Kasumi-1 (cell line): ENCODE measurements at regions not wholly inside any gene's neighbourhood (a gene's known extent, or its start where the extent isn't known, plus 50 kb on each side); places are given as distances from the start of the nearest gene placed in this dataset.

Experiments
- DNase-seq, 2 experiments: peaks; one replicate each; lab custom pipeline; 2025; lab: John Stamatoyannopoulos, UW

DNA sequence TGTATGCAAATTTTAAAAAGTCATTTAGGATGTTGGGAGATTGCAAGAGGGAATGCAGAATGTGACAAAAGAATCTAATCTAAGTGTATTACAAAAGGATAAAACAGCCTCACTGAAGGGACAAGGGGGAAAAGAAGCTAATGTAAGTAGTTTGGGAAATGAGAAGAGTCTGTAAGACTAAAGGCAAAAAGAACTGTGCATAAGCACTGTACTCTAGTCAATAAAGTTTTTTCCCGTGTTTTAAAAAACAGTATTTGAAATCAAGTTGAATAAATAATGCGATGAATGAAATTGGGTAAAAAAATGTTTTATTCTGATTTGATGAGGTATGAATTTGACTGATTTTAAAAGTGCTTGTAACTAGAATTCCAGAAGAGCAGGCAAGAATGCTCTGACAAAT is 149.8 kb downstream of the VEGFA start:
- DNase-seq = no peak

DNA sequence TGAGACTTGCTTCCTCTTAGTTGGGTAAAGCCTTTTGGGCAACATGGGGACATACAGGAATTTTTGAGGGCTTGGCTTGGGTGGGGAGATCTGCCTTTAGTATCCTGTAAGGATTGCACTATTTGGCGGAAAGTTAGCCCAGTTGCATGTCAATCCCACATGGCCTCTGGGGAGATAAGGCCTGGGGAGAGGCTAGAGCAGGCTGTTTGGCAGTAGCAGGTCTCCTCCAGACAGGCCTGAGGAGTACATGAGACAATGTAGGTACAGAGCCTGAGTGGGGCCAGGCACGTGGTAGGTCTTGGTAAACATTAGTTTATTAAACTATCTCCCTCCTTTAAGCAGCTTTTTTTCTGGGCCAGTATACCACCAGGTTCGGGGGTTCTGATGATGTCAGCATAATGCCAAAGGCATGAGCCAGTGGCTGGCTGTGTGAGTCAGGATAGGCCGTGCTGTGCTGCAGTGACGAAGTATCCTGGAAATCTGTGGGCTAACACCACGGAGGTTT is 147.9 kb downstream of the VEGFA start:
- no peak for DNase-seq

DNA sequence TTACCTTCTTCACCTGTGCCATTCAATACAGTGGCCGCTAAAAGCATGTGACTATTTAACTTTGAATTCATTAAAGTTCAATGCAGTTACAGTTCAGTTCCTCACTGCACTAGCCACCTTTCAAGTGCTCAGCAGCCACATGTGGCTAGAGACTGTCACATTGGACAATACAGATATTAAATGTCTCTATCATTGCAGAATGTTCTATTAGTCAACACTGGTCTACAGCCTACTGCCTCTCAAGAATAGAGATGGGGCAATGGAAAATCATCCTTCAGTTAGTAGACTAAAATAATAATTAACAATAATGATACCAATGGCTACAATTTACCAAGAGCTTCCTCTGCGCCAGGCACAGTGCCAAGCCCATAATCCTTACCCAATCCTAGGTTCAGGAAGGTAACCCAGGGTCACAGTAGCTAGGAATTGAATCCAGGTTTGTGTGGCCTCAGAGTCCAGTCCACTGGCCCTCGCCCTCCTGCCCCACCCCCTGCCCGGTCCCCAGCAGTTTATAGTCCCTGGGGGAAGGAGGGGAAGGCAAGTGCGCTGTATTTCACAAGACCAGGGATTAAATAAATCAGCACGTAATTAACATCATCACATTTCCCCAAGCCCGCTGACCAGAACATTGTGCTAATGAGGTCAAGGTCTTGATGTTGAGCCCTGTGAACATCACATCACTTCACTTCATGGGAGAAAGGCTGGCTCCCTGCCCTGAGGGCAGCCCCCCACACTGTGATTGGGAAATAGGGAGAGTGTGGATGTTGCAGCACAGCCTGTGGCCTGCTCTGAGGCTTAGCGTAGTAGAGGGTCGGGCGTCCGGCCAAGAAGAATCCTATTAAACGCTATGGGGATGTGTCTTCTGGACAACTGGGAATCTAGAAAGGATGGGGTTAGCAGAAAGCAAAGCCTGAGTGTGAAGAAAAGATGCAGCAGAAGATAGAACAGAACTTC is 147.2 kb downstream of the VEGFA start:
- DNase-seq = no peak

DNA sequence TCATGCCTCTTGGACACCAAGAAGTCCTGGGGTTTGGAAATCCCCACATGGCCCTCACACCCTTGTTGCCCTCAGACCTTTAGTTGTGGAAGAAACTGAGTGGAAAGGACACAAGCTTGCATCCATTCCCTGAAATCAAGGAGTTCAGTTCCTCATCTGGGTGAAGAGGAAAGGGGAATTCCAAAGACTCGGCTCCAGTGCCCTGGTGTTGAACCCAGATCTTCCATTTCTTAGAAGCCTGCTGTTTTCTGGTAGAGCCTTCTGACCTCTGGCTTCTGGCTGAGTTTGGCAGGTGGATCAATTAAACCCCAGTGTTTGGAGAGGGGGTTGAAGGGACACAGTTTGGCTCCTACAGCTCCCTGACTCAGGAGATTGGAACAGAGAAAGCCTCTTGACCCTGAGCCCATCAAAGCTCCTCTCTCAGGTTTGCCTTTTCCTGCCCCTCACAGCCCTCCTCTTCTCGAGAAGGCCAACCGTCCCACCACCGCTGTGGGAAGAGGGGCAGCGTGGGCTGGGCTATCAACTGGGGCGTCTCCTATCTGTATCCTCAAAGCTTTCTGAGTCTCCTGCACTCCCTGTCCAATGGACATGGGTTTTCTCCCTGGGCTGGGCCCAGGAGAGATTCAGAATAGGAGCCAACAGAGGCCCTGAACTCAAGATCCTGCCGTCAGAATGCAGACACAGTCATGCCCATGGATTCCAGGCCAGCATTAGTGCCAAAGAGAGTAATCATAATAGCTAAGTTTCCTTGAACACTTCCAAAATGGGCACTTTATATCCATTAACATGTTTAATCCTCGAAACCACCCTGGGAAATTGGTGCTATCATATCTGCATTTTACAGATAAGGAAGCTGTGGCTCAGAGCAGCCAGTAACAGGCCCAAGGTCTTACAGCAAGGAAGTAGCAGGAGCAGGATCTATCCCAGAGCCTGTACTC is 146.2 kb downstream of the VEGFA start:
- DNase-seq = no peak

DNA sequence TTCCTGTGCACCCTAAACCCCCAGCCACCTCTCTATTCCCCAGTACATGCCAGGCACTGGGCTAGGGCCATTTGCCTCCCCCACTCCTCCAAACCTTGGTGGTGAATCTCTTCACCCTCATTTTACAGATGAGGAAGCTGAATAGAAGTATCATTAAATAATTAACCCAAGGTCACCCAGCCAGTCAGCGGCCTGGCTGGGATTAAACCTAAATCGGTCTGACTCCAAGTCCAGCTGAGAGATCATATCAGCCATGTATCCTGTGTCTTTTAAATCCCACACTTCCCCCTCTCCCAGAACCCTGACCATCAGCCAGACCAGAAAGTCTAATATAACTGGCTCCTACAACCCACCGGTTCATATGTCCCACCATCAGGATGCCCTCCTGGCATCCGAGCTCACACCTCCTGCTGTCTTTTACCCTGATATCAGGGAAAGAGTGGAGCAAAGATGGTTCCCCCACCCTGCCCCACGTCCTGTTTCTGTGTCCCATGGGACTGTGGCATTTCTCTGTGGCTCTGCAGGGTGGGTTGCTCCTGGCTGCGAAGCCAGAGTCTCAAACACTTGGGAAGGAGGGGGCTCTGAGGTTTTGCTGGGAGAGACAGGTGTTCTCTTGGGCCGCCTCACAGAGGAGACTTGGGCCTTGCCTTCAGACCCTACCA is 145.3 kb downstream of the VEGFA start:
- no peak for DNase-seq

DNA sequence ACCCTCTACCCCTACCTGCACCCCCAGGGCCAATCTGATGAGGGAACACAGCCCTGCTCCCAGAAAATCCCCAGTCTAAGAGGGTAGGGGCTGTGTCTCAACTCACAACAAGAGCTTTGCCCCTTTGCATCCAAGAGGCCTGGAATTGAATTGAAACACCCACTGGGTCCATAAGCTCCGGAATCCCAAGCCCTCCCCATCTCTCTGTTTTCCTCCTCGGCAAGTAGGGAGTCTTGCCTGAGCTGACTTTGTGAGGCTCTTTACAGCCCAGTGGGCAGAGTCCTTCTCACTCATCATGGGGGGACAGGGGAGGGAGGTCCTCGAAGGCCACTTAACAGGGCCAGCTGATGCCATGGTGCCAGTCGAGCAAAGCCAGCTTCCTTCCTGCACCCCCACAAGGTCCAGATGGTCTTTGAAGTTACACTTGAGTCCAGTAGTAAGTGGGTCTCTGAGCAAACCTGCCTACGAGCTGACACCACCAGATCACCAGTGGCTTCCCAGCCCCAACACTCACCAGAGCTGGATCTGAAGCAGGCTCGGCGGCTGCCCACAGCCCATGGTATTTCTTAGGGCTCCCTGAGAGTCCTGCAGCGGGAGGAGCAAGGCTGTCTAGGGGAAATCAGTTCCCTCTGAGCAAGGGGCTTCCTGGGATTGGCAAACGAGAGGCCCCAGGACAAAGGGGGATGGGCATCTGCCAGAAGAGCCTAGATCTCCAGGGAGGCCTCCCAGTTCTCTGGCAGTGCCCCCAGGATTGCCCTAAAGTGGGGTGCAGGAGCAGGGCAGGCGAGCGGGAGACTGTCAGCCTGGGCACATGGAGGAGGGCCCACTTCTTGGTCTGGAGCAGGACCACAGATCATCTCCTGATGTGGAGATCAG is 144.5 kb downstream of the VEGFA start:
- no peak for DNase-seq

DNA sequence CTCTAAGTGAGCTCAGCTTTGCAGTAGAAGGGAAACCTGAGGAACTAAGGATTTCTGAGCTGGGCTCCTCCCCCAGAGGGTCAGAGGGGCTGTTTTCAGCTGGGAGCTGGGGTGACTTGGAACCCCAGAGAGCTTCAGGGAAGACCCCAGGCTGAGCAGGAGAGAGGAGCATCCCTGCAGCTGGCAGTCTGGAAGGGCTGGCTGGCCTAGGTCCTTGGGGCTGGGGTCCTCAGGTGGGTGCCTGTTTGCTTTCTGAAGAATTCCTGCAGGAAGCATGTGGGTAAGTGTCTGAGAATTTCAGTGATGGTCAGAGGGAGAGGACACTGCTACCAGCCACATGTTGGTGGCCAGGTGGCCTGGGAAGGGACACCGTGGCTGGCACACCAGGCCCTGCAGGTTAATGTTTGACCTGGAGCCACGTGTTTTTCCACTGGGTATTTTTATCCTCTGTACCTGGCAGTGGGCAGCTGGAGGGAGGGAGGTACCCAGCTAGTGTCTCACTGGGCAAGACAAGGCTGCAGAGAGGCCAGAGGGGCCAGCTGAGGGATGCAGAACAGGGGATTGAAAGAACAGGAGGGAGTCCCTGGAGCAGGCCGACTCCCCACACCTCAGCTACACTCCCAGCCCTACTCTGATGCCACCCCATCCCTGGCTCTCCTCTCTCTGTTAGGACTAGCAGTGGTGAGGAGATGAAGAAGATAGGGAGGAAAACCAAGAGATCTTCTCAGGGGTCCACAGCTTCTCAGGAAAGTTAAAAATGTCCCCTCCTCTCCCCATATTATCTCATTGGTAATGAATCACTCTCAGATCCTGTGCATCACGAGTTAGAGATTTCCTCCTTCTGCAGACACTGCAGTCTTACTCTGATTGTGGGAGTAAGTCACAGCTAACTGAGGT is 143.6 kb downstream of the VEGFA start:
- DNase-seq = no peak

DNA sequence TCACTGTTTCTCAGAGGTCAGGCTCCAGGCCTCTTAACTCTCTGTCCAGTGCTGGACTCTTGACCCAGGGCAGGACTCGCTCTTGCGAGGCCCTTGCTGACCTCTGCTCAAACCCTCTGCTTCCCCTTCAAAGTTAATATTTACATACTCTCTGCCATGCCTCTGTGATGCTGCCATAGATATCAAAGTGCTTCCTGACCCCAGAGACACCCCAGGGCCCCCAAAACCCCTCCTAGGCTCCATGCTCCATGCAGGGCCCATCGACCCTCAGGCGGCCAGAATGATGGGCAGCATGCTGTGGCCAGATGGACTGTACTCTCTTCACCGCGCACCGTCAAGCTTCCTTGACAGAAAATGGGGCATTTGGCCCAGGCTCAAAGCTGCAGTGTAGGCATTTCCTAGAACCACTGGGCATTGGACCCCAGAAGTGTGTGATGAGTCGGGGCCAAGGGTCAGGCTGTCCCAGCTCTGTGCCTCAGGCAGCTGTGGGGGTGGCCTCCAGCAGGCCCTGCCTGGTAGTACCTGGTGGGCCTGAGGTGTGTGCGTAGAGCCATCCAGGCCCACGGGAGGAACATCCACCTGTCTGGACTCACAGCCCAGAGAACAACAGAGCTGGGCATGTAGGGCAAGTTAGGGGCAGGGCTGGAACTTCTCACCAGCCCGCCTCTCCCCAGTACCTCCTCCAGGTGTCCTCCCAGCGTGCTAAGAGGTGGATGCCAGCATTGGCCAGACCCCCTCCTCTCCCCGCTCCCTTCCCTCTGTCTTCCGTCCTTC is 142.8 kb downstream of the VEGFA start:
- DNase-seq = no peak

DNA sequence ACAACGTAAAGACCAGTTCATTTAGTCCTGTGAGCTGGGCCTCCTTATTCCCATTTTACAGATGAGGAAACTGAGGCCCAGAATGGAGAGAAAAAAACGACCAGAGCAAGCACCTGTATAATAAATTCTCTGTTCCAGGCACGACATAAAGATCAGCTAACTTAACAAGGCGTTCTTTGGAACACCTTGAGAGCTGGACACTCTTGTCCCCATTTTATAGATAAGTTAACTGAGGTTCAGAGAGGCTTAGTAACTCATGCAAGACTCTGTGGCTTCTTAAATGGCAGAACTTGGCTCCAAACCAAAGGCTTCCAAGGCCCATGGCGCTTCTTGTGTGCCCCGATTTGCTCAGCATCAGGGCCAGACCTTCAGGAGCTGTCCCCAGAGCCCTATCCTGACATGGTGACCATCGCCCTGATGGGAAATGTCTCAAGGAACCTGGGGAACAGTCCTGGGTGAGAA is 142.1 kb downstream of the VEGFA start:
- no peak for DNase-seq

DNA sequence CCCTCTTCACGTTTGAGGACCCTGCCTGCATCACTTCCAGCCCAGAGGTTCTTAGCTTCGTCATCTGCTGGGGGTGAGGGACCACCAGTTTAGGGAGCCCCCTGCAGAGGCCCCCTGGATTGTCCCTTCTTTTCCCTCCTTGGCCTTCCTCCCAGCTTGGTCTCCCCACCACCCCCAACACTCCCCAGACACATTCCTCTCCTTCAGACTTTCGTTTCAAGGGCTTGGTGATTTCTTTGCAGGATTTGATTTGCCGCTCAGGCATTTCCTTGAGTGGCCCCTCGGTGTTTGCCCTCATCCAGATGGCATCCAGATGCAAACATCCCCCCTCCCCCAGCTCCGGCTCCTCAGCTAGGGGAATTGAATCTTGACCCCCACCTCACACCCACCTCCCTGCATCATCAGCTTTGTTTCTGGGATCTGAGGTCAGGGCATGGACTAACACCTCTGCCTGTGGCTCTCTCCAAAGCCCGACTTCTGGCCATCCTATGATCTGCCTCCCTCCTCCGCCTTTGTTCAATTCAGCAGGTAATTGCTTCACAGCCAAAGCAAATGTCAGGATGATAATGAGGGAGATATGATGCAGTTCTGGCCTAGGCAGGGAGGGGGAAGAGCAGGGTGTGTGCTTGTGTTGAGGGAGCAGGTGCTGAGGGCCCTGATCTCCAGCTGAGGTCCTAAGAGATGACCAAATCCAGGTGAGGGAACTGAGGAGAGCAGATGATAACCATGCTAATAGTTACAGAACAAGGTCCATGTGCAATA is 141.5 kb downstream of the VEGFA start:
- DNase-seq = no peak

DNA sequence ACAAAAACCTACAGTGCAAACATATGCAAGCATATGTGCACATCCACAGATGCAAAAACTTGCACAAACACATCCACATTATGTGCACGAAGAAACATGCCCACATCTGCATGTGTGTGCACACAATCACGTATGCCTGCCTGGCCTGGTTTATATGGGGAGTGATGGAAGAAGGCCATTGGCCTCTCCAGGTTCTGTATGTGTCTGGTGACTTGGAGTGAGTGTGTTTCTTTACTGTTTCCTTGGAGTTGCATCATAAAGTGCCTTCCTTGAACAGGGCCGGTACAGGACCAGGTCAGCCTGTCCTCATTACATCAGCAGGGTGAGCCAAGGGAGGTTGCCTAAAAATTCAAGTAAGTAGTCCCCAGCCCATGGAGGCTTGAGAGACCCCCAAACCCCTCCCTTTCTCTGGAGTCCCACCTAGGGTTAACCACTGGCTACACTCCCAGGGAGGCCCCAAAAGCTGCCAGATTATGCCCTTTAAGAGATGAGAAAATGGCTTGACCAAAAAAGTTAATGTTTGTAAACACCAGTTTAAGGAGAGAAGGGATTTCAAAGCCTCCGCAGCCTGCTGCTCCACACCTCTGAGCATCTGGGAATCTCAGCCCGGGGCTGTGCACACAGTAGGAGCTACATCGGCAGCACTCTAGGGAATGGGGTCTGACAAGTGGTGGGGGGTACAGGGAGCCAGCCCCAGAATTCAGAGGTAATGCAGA is 140.8 kb downstream of the VEGFA start:
- no peak for DNase-seq

DNA sequence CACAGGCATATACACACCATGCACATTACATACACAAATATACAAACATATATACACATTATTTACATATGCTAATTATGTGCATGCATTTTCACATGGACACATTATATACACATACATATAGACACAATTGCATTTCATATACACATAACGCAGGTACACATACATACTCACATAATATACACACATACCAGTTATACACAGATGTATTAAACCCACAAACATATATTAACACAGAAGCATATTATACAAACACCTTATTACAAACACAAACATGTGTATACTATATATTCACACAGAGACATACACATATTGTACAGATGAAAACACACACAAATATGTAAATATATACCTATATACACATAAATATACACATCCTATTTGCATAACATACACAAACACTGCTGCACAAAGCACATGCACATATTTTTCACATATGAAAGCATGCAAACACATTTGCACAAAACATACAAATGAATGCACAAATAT is 140.2 kb downstream of the VEGFA start:
- no peak for DNase-seq

DNA sequence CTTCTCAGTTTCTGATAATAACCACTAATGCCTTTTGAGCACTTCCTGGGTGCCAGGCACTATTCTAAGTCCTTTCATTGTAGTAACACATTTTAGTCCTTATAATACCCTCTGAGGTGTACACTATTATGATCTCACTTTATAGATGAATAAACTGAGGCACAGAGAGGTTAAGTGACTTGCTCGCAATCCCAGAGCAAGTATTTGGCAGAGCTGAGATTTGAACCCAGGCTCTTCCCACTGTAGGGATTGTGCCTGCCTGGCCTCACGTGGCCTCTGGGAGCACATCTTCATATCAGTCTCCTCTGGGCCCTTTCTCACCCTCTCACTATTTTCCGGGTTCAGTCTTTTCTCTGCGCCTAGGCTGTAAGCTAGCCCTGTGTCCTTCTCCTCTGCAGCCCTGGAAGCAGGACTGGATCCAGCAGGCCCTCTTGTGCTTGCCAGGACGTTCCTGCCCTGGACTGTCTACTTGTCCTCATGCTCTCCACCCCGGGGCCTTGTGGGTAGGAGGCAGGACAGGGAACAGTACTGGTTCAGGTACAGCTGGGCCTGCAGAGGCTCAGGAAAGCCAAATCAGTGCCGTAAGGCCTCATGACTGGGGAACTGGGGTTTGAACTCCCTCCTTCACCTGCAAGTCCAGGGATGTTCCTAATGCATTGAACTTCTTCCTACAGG is 139.6 kb downstream of the VEGFA start:
- DNase-seq = no peak

DNA sequence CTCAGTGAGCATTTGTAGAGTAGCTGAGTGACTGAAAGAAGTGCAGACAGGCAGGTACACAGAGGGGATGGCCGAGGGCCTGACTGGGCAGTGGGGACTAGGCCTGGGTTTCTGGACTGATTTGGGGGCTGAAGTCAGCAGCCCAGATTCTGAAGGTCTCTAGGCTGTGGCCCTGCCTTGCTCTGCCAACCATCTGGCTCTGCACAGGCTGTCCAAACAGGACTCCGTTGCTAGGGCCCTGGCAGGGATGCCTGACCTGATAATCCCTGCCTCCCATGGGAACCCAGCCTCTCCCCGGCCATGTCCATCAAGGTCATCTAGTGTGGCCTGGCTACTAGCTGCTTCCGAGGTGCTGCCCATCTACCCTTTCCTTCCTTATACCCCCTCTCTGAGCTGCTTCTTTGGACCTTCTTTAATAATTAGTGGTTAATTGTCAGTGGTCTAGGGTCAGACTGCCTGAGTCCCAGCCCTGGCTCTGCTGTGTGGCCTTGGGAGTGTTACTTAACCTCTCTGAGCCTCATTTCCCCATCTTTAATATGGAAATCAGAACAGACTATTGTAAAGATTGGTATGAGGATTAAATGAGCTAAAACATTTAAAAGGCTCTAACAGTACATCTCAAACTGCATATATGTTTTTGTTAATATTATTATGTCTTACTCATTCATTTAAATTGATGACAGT is 137.9 kb downstream of the VEGFA start:
- no peak for DNase-seq

DNA sequence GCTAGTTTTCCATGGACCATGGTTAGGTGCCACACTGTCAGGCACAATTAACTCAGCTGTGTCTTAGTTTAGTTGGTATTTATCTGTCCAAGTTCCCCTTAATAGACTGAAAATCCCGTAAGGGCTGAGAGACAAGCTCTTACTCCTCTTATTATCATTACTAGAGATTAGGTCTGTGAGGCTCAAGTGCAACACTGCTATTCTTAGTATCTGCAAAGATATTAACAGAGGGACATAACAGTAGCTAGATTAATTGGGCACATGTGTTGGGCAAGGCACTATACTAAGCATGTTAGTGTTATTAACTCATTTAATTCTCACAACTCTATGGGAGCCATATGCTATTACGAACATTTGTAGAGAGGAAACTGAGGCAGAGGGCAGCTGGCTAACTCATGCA is 137.3 kb downstream of the VEGFA start:
- no peak for DNase-seq
